Stimulated activated naive CD8-positive, alpha-beta T cell treated with anti-CD3 and anti-CD28 coated beads, Interleukin-15, Interleukin-2, amounts not matched to agents 100 U/mL and 50 U/mL, for 24 hours (primary cell): ENCODE measurements at regions not wholly inside any gene's neighbourhood (a gene's known extent, or its start where the extent isn't known, plus 50 kb on each side); places are given as distances from the start of the nearest gene placed in this dataset.

Experiments
- ATAC-seq: fragments of 150-1000 bp; cut with Tn5 transposase; one replicate; pipeline ENCODE4 v1.10.0; 2021
- DNase-seq: peaks from one replicate; pipeline ENCODE4 v3.0.0; 2021

GRCh38 chr20:10724449-10725173, 50.8 kb upstream of the JAG1 start:
- no peak for ATAC-seq
- DNase-seq = no peak

GRCh38 chr20:10728873-10729670, 55.3 kb upstream of the JAG1 start:
- DNase-seq = no peak
- no peak for ATAC-seq

GRCh38 chr20:10729785-10730184, 56.0 kb upstream of the JAG1 start:
- no peak for DNase-seq
- ATAC-seq = no peak

- ATAC-seq (no peak), DNase-seq (no peak)
These were observed 56.9 kb upstream of the JAG1 start for GRCh38 chr20:10730629-10731183.

DNA sequence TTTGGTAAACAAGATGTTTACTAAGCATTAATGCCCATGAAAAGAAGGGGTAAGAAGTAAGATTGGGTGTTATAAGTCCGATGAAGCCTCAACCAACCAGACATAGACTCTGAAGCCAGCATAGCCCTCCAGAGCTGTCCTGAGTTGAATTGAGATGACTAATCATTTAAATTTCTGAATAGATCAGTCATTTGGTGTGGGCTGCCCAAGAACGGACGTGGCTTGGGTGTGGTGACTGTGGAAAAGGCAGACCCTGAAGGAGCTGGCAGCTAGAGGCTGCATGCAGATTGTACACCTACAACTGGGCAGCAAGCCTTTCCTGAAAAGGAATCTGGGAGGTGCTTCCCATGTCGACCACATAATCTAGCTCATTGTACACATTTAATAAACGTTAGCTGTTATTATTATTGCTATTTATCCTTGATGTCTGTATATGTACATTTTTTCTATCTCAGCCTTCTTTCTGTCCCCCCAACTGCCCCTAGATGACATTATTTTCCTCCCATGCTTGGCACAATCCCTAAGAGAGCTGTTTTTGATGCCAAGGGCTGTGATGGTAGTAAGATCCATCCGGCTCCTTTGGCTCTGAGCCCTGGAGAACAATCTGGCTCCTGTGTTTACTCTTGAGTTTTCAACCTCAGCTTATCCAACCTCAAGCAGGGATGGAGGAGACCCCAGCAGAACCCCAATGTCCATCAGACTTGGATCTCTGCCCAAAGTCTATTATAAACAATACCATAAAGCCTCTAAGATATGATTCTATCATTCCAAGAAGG, 57.6 kb upstream of the JAG1 start:
- DNase-seq = no peak

GRCh38 chr20:10733122-10733521, 59.3 kb upstream of the JAG1 start:
- ATAC-seq (no peak), DNase-seq (no peak)

More for the DNA sequence above, 57.6 kb upstream of the JAG1 start:
- no peak for ATAC-seq

DNA sequence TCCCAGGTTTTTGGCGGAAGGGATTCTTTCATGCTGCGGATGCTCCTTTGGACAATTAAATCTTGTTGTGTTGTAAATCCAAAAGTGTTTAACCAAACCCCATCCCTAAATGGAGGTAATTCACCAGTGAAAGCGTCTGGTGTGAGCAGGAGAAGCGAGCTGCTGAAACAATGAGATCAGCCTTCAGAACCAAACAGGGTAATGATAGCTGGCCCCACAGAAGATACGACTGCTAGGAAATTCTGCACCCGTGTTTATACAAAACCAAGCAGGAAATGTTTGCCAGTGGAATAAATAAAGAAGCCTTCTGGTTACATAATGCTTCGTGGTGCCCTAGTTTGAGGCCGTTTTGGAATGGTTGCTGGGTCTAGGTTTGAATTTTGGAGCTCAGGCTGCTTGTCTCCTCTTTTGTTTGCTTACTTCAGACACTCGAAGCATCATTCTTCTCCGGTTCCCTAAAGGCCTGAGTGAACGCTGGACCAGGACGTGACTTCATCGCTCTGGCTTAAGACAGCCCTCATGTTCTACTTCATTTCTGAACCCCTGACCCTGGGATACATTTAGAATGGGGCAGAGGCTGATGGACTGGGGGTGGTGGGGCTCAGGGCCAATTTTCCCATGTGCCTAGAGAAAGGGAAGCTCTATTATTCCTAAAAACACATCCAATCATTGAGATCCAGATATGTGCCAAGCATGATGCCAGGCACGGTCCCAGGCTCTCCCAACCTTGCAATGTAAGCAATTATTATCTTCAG, 61.6 kb upstream of the JAG1 start:
- ATAC-seq = no peak
- DNase-seq = no peak

DNA sequence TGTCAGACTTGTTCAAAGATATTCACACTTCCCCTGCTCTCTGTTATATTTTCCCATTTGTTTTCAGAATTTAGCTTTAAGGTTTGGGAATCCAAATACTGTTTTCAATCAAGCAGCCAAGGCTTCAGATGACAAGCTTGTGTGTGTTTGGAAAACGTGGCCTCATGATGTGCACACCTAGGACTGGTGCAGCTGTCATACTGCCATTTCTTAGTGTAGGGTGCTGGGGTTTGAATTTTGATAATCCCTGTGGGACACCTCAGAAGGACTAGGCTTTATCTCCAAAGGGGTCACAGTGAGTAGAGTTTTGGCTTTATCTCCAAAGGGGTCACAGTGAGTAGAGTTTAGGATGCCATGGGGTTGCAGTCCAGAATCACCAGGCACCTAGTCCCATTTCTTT, 65.3 kb upstream of the JAG1 start:
- no peak for ATAC-seq
- DNase-seq = no peak

- DNase-seq (no peak), ATAC-seq (no peak)
These were observed 65.8 kb upstream of the JAG1 start for GRCh38 chr20:10739566-10739965.

- ATAC-seq (no peak), DNase-seq (no peak)
These were observed 67.3 kb upstream of the JAG1 start for GRCh38 chr20:10741060-10741459.

GRCh38 chr20:10745790-10746189, 72.0 kb upstream of the JAG1 start:
- DNase-seq (no peak), ATAC-seq (no peak)

DNA sequence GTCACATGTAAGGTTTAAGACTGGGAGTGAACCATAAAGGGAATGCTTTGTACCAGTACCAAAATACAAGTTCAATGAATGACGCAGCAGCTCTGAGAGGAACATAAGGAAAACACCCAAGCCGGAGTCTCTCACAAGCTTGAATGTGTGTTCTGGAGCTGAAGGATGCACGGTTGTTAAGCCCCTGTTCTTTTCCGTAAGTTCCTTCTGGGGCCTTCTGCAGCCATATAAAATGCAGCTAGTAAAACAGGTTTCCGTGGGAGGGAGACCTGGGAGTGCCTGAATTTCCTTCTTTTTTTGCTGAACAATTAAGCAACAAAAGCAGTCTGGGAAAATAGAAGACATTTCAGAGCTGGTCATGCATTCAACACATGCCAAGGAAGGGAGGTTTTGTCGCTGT, 73.2 kb upstream of the JAG1 start:
- no peak for DNase-seq
- ATAC-seq = no peak

DNA sequence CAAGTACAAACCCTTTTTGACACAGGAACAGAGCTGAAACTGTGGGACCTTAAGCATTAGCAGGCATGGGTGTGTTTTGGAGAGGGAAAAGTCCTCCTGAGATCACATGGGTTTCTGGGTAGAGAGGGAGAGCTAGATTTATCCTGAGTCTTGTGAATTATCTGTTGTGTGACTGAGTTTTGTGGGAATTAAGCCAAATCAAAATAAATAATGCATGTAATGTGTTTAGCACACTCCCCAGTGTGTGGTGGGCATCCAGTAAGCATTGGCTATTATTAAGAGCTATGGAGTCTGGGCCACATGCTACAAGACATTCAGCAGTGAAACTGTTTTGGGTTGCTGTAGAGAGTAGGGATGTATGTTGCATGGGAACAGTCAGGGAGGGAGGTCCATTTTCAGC, 75.3 kb upstream of the JAG1 start:
- ATAC-seq (no peak), DNase-seq (no peak)

- no peak for ATAC-seq
These were observed 78.4 kb upstream of the JAG1 start for GRCh38 chr20:10752206-10752605.

GRCh38 chr20:10754824-10755223, 81.0 kb upstream of the JAG1 start:
- ATAC-seq (no peak), DNase-seq (no peak)

More at GRCh38 chr20:10752206-10752605, 78.4 kb upstream of the JAG1 start:
- DNase-seq = no peak

DNA sequence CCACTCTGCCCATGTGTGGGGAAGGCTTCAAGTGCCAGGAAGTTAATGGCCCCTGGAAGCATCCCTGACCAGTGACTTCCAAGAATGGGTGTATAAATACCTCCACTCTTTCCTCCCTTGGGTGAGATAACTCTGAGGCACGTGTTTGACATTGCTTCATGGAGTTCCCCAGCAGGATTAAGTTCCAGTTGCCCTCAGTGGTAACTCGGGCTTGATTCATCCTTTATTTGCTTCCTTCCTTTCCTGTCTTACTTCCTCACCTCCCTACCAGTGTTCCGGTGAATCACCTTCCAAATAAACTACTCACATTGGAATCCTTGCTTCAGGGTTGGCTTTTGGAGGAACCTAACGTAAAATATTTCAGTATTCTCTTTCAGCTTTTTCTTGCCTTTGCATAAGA, 84.6 kb upstream of the JAG1 start:
- DNase-seq = no peak

DNA sequence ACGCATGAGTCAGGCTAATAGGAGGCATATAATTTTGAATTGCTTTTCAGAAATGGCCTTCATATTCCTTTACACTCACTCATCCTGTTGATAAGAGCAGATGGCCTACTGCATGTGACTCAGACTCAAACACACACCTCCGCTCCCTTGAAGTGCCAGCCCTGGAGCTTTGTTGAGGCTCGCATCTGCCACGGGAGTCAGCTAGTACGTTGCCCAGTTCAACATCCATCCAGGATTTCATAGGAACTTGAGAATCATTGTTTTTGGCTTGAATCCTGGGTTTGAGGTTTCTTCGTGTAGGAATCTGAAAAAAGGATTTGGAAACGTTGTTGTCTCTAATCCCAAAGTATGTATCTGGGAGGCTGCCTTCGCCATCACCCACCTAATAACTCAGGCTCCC, 87.4 kb upstream of the JAG1 start:
- no peak for ATAC-seq
- no peak for DNase-seq

More for the DNA sequence above, 84.6 kb upstream of the JAG1 start:
- no peak for ATAC-seq

DNA sequence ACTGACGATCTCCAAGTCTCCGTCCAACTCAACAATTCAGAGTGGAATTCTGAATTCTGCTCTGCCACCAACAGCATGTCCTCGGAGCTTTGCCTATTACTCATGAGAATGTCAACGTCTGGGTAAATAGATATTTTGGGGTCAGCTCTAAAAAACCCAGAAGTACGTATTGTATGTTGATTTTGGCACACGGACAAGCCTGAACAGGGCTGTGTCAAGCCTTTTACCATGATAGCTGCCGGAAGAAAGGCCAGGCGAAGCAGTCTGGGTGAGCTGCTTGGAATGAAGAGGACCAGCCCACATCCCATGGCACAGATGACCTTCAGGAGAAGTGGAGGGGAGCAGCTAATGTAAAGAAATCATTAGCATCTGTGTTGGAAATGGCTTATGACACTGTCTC, 88.0 kb upstream of the JAG1 start:
- ATAC-seq (no peak), DNase-seq (no peak)

GRCh38 chr20:10762216-10762615, 88.4 kb upstream of the JAG1 start:
- no peak for DNase-seq
- ATAC-seq = no peak

DNA sequence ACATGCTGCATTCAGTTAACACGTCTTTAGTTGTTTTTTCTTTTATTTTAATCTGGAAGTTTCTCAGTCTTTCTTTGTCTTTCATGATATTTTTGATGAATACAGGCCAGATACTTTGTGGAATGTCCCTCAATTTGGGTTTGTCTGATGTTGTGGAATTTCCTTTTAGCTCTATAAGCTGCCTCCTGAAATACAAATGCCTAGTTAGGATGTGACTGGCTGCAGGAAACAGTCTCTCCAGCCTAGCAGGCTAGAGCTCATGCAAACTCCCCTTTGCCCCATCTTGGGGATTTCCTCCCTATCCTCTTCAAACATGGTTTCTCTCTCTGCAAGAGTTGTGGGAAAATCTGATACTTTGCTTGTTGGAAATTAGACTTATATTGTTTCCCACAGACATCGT, 89.3 kb upstream of the JAG1 start:
- DNase-seq (no peak), ATAC-seq (no peak)

DNA sequence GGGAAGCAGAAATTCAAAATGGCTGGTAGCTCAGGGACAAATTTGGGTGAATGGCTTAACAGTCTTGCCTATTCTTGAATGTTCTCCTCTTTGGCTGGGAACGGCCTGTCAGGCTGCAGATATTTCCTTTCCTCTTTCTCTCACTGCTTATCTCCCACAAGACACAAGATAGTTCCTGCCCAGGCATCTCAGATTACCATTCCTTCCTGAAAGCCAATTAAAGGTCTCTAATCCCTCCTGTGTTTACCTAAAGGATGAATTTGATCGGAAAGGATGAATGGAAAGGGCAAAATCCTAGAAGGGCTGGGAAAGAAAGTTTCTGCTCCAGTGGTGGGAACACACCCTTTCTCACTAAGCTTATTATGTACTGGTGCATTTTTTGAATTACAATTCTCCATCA, 95.9 kb upstream of the JAG1 start:
- ATAC-seq (no peak), DNase-seq (no peak)

DNA sequence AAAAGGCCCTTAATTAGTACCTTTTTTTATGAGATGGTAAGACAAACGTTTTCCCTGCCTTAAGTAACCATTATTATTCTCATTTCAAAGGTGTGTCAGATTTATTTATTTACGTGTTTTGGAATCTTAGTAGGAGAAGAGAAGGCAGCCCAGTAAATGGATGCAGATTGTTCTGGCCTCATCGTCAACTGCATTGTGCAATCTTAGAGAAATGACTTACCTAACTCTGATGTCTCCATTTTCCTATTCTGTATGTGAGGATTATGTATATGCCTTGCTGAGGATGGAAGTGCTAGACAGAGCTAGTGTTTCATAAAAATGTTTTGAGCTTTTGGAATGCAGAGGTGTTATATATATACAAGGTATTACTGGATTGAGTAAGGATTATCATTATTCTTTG, 97.0 kb upstream of the JAG1 start:
- DNase-seq (no peak), ATAC-seq (no peak)
